ENCODE measurements at regions not wholly inside any gene's neighbourhood (a gene's known extent, or its start where the extent isn't known, plus 50 kb on each side); places are given as distances from the start of the nearest gene placed in this dataset.

DNA sequence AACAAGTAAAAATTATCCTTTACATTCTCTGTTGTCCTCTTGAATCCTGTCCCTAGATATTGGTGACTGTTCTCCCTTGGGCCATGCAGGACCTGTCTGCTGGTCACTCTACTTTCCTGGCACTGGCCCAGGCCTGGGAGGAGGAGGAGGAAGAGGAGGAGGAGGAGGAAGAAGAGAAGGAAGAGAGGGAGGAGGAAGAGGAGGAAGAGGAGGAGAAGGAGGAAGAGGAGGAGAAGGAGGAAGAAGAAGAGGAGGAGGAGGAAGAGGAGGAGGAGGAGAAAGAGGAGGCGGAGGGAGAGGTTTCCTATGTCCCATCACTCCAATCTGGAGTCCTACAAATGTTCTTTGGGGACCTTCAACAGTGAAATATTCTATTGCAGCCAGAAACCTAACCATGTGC is 97.3 kb upstream of the NAMPT start:
- Histone ChIP-seq H3K4me3 (no peak overlapping the region), H3K36me3 (no peaks in the 10 kb centered on the region), H3K27me3 (no peaks in the 10 kb centered on the region), H3K27ac (no peak overlapping the region), H3K9me3 (no peaks in the 10 kb centered on the region), H3K4me1 (no peaks in the 10 kb centered on the region)
- no peak for ATAC-seq
- 64 to 70% methylated on average over 1 of the region's 1 CpG for WGBS, 2 donors (ENCODE audit: low coverage in 1 of 2)
- TF ChIP-seq POLR2A (IDR thresholded peaks at IDR 0.05) (no peak), EP300 (IDR thresholded peaks at IDR 0.05) (no peak), POLR2AphosphoS5 (IDR thresholded peaks at IDR 0.05) (no peak)

DNA sequence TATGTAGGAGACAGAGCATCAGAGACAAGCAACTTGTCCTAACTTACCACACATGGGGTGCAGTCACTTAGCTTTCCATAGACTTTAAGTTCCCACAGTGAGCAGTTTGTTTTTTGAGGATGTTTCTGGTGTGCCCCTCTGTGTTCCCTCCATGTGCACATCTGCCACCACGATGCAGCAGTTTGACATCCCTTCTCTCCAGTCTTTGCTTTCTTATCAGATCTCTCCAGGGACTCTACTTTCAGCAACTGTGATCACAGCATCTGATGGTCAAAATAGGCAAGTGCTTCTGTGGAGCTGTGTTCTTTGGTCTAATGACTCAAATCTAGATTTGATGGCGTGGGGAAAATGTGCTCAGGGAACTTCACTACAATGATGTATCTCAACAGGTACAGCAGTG is 96.5 kb upstream of the NAMPT start:
- no peak overlapping the region for H3K27ac ChIP-seq
- ATAC-seq, result no peak
- no peaks in the 10 kb centered on the region for H3K9me3 ChIP-seq
- H3K4me1 ChIP-seq, result peaks cover 0 to 2% (median 0%) of the 10 kb centered on the region in 3 donors
- H3K4me3 ChIP-seq, result no peak overlapping the region
- no peaks in the 10 kb centered on the region for H3K36me3 ChIP-seq
- WGBS, 2 donors (ENCODE audit: low coverage in 1 of 2), result 70 to 86% methylated on average over 1 to 2 of the region's 2 CpGs
- TF ChIP-seq CTCF (IDR thresholded peaks at IDR 0.05) (no peak), EP300 (IDR thresholded peaks at IDR 0.05) (no peak), POLR2AphosphoS5 (IDR thresholded peaks at IDR 0.05) (no peak), POLR2A (IDR thresholded peaks at IDR 0.05) (no peak)
- H3K27me3 ChIP-seq, result no peaks in the 10 kb centered on the region

DNA sequence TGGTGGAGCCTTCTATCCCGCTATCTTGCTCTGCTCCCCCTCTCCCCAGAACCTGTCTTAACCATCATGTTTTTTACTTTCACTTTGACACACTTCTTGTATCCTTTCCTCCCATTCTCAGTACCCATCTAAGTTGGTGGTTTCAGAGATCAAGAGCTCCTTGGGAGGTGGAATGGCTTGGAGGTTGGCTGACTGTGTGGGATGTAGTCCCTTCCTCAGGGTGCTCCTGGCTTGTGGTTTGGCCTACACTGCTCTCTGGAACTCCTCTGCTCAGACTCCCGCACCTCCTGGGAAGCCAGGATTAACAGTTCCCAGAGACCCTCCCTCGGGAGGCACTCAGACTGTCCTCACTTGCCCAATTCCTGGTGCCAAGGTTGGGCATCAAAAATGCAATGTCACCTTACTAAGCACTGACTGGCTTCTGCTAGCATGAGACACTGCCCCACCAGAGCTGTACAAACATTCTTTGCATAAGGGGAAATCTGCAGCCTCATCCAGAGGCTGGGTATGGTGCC is 93.1 kb upstream of the NAMPT start:
- Histone ChIP-seq H3K36me3 (no peaks in the 10 kb centered on the region), H3K9me3 (no peaks in the 10 kb centered on the region), H3K4me3 (no peak overlapping the region), H3K27me3 (no peaks in the 10 kb centered on the region), H3K27ac (no peak overlapping the region), H3K4me1 (peaks cover 0 to 7% (median 0%) of the 10 kb centered on the region in 3 donors)
- ATAC-seq, result no peak
- TF ChIP-seq POLR2A (IDR thresholded peaks at IDR 0.05) (no peak), CTCF (IDR thresholded peaks at IDR 0.05) (no peak), EP300 (IDR thresholded peaks at IDR 0.05) (no peak), POLR2AphosphoS5 (IDR thresholded peaks at IDR 0.05) (no peak)
- WGBS, 2 donors (ENCODE audit: low coverage in 1 of 2), result 80 to 100% methylated on average over 1 to 2 of the region's 3 CpGs

- Histone ChIP-seq H3K27ac (no peak overlapping the region), H3K9me3 (no peaks in the 10 kb centered on the region), H3K4me3 (no peak overlapping the region), H3K4me1 (peaks cover 0 to 7% (median 0%) of the 10 kb centered on the region in 3 donors), H3K36me3 (no peaks in the 10 kb centered on the region), H3K27me3 (no peaks in the 10 kb centered on the region)
- WGBS, 2 donors (ENCODE audit: low coverage in 1 of 2), result 24 to 48% methylated on average over 3 of the region's 3 CpGs
- no peak for TF ChIP-seq CTCF (IDR thresholded peaks at IDR 0.05)
- no peak for TF ChIP-seq POLR2A (IDR thresholded peaks at IDR 0.05)
- TF ChIP-seq POLR2AphosphoS5 (IDR thresholded peaks at IDR 0.05), result no peak
- TF ChIP-seq EP300 (IDR thresholded peaks at IDR 0.05), result no peak
- no peak for ATAC-seq
These were observed 91.4 kb upstream of the NAMPT start for GRCh38 chr7:106376026-106376799.

DNA sequence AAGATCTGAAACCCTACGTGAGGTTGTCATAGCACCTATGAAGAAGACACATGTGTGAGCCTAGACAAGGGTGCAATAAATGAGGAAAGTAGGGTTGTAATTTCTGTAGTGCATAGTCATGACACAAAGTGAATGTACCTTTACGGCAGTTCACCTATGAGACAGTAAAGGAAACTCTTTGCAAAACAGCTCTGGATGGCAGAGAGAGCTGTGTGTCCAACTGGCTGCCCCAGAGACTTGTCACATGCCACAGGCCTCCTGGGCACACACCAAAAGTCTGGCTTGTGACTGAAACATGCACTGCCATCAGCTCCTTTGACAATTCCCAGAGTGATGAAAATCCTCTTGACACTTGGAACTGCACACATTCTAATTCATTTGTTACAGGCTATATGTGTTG is 90.7 kb upstream of the NAMPT start:
- H3K27me3 ChIP-seq, result no peaks in the 10 kb centered on the region
- ATAC-seq, result no peak
- no peak for TF ChIP-seq CTCF (IDR thresholded peaks at IDR 0.05)
- TF ChIP-seq POLR2AphosphoS5 (IDR thresholded peaks at IDR 0.05), result no peak
- TF ChIP-seq EP300 (IDR thresholded peaks at IDR 0.05), result no peak
- TF ChIP-seq POLR2A (IDR thresholded peaks at IDR 0.05), result no peak
- no peak overlapping the region for H3K27ac ChIP-seq
- no peak overlapping the region for H3K4me3 ChIP-seq
- 90 to 100% methylated on average over 1 to 2 of the region's 2 CpGs for WGBS, 2 donors (ENCODE audit: low coverage in 1 of 2)
- H3K4me1 ChIP-seq, result peaks cover 0 to 7% (median 0%) of the 10 kb centered on the region in 3 donors
- no peaks in the 10 kb centered on the region for H3K9me3 ChIP-seq
- no peaks in the 10 kb centered on the region for H3K36me3 ChIP-seq
